PC-9 (cell line): ENCODE measurements at regions not wholly inside any gene's neighbourhood (a gene's known extent, or its start where the extent isn't known, plus 50 kb on each side); places are given as distances from the start of the nearest gene placed in this dataset.

ENCODE experiments used
- BruUV-seq: library from RNA; stranded (reverse); fragments of 400-500 nt; replicated peaks from 2 replicates; lab custom pipeline; 2021; lab: Mats Ljungman, UMichigan
- CTCF ChIA-PET: fragments of 300-600 bp; sonication (Branson Sonifier 250); formaldehyde crosslinking; loops from one replicate; lab custom pipeline; 2022; ENCODE audit warnings: antibody characterized with exemption; lab: Charles Lee
- POLR2A ChIA-PET: fragments of 300-600 bp; sonication (Branson Sonifier 250); formaldehyde crosslinking; loops from one replicate; lab custom pipeline; 2022; ENCODE audit warnings: antibody characterized with exemption; ENCODE audit not compliant: unreplicated experiment; lab: Charles Lee
- DNase-seq, 2 experiments: peaks; one replicate each; pipeline versions ENCODE4 v3.0.0 to v3.0.0-alpha.2; 2015 to 2022; ENCODE audit warnings: mixed read lengths in 1 of 2
- H2AFZ ChIP-seq: fragments of 200-600 bp; sonication (generic); 2 replicates; pipeline ENCODE4 v1.8.1; 2017; ENCODE audit warnings: antibody characterized with exemption
- H3F3A ChIP-seq: fragments of 200-600 bp; sonication (generic); 2 replicates; pipeline ENCODE4 v1.8.1; 2017; ENCODE audit warnings: antibody characterized with exemption, mild to moderate bottlenecking, low read depth; ENCODE audit not compliant: insufficient read depth
- H3K27ac ChIP-seq: fragments of 200-600 bp; sonication (generic); 2 replicates; pipeline ENCODE4 v1.6.1; 2016; ENCODE audit warnings: mixed run types
- H3K27me3 ChIP-seq: fragments of 200-600 bp; sonication (generic); 2 replicates; pipeline ENCODE4 v1.6.1; 2016; ENCODE audit warnings: low read depth, mixed run types; ENCODE audit not compliant: insufficient read depth
- H3K36me3 ChIP-seq: fragments of 200-600 bp; sonication (generic); 2 replicates; pipeline ENCODE4 v1.6.1; 2016; ENCODE audit warnings: low read depth, mixed run types
- H3K4me1 ChIP-seq: fragments of 200-600 bp; sonication (generic); replicated peaks from 2 replicates; pipeline ENCODE4 v1.6.1; 2016; ENCODE audit warnings: mixed run types; ENCODE audit not compliant: insufficient read depth
- H3K4me2 ChIP-seq: fragments of 200-600 bp; sonication (generic); 2 replicates; pipeline ENCODE4 v1.6.1; 2017; ENCODE audit warnings: mixed run types
- H3K4me3 ChIP-seq: fragments of 200-600 bp; sonication (generic); 2 replicates; pipeline ENCODE4 v1.6.1; 2016; ENCODE audit warnings: mixed run types
- H3K79me2 ChIP-seq: fragments of 200-600 bp; sonication (generic); 2 replicates; pipeline ENCODE4 v1.6.1; 2017; ENCODE audit warnings: low read depth, mixed run types
- H3K9me2 ChIP-seq: fragments of 200-600 bp; sonication (generic); 2 replicates; pipeline ENCODE4 v1.8.1; 2017; ENCODE audit warnings: mild to moderate bottlenecking; ENCODE audit not compliant: insufficient read depth
- H3K9me3 ChIP-seq: fragments of 200-600 bp; sonication (generic); 2 replicates; pipeline ENCODE4 v1.8.1; 2016; ENCODE audit warnings: low read depth; ENCODE audit not compliant: insufficient read depth
- H4K20me1 ChIP-seq: fragments of 200-600 bp; sonication (generic); 2 replicates; pipeline ENCODE4 v1.8.1; 2017; ENCODE audit not compliant: insufficient read depth
- CTCF ChIP-seq: fragments of 200-600 bp; sonication (generic); conservative IDR thresholded peaks from 2 replicates; pipeline ENCODE4 v1.6.1; 2017; ENCODE audit warnings: mixed run types, antibody characterized with exemption, mild to moderate bottlenecking, moderate library complexity
- EZH2 ChIP-seq: fragments of 200-600 bp; sonication (generic); IDR thresholded peaks from 2 replicates; pipeline ENCODE4 v1.8.0; 2017; ENCODE audit warnings: antibody characterized with exemption, low read depth
- intact Hi-C: fragments of 100-400 bp; cut with micrococcal nuclease; formaldehyde crosslinking; loops from one replicate; pipeline ENCODE4 v1.10.0; 2022; ENCODE audit not compliant: unreplicated experiment

GRCh38 chr18:61244632-61245031, 88.6 kb upstream of the CDH20 start:
- ChIA-PET POLR2A (no interaction called here), CTCF (no interaction called here)
- Histone ChIP-seq H3K36me3 (no peaks in the 10 kb centered on the region), H3K4me1 (no peaks in the 10 kb centered on the region), H3K9me3 (no peaks in the 10 kb centered on the region), H3K27ac (no peak overlapping the region), H3K27me3 (no peaks in the 10 kb centered on the region), H4K20me1 (no peaks in the 10 kb centered on the region), H2AFZ (no peak overlapping the region), H3K9me2 (no peaks in the 10 kb centered on the region), H3K4me2 (no peak overlapping the region), H3K4me3 (no peak overlapping the region), H3F3A (no peaks in the 10 kb centered on the region), H3K79me2 (no peaks in the 10 kb centered on the region)
- intact Hi-C loops, result no loop called here
- TF ChIP-seq EZH2, result no peak
- TF ChIP-seq CTCF, result no peak
- no peak for DNase-seq
- BruUV-seq, result no TSS peak

GRCh38 chr18:61245276-61245675, 88.0 kb upstream of the CDH20 start:
- Histone ChIP-seq H3K4me2 (no peak overlapping the region), H2AFZ (no peak overlapping the region), H3K36me3 (no peaks in the 10 kb centered on the region), H3K4me1 (no peaks in the 10 kb centered on the region), H3K4me3 (no peak overlapping the region), H3K9me2 (no peaks in the 10 kb centered on the region), H3K27me3 (no peaks in the 10 kb centered on the region), H3F3A (no peaks in the 10 kb centered on the region), H3K9me3 (no peaks in the 10 kb centered on the region), H4K20me1 (no peaks in the 10 kb centered on the region), H3K27ac (no peak overlapping the region), H3K79me2 (no peaks in the 10 kb centered on the region)
- ChIA-PET POLR2A (no interaction called here), CTCF (no interaction called here)
- DNase-seq, result no peak
- intact Hi-C loops, result no loop called here
- TF ChIP-seq EZH2 (no peak), CTCF (no peak)
- no TSS peak for BruUV-seq

GRCh38 chr18:61248589-61248988, 84.6 kb upstream of the CDH20 start:
- Histone ChIP-seq H3K36me3 (no peaks in the 10 kb centered on the region), H3K4me3 (no peak overlapping the region), H3K4me1 (no peaks in the 10 kb centered on the region), H3K4me2 (no peak overlapping the region), H2AFZ (no peak overlapping the region), H3K27me3 (no peaks in the 10 kb centered on the region), H3K9me2 (no peaks in the 10 kb centered on the region), H3K9me3 (no peaks in the 10 kb centered on the region), H4K20me1 (no peaks in the 10 kb centered on the region), H3K79me2 (no peaks in the 10 kb centered on the region), H3F3A (no peaks in the 10 kb centered on the region), H3K27ac (no peak overlapping the region)
- ChIA-PET POLR2A (no interaction called here), CTCF (no interaction called here)
- TF ChIP-seq EZH2, result no peak
- no peak for TF ChIP-seq CTCF
- intact Hi-C loops, result no loop called here
- BruUV-seq, result no TSS peak
- no peak for DNase-seq
